Ovary (tissue), 3 donors: ENCODE measurements at regions not wholly inside any gene's neighbourhood (a gene's known extent, or its start where the extent isn't known, plus 50 kb on each side); places are given as distances from the start of the nearest gene placed in this dataset.

Experiments
- CTCF ChIP-seq, 3 donors: fragments of 450-650 bp in 2 of 3; fragments of 200-600 bp in 1 of 3; IDR thresholded peaks; one replicate each; pipeline versions ENCODE4 v1.5.1 to v1.8.0; 2016 to 2022; ENCODE audit warnings: antibody characterized with exemption in 3 of 3, mild to moderate bottlenecking in 1 of 3
- EP300 ChIP-seq: sonication (generic); formaldehyde crosslinking; IDR thresholded peaks from one replicate; pipeline ENCODE4 v1.6.1; 2017; ENCODE audit warnings: antibody characterized with exemption
- donor health status: DM: no; HTN: no; CAD: no.

GRCh38 chr2:239780236-239780994 is 244.7 kb downstream of the NDUFA10 start:
- TF ChIP-seq CTCF (IDR thresholded peaks at IDR 0.05) (no peak), EP300 (no peak)
